WERI-Rb-1 (cell line): ENCODE measurements at regions not wholly inside any gene's neighbourhood (a gene's known extent, or its start where the extent isn't known, plus 50 kb on each side); places are given as distances from the start of the nearest gene placed in this dataset.

Source experiments
- DNase-seq: peaks from one replicate; pipeline ENCODE4 v3.0.0-alpha.2; 2020
- H3K27ac ChIP-seq: fragments of 250-450 bp; sonication (Bioruptor Pico); 2 replicates; pipeline ENCODE4 v1.5.1; 2020; ENCODE audit warnings: mild to moderate bottlenecking, moderate library complexity
- H3K27me3 ChIP-seq: fragments of 250-450 bp; sonication (Bioruptor Pico); 2 replicates; pipeline ENCODE4 v1.5.1; 2021; ENCODE audit warnings: mild to moderate bottlenecking, low read depth, moderate library complexity; ENCODE audit not compliant: insufficient read depth, severe bottlenecking
- H3K36me3 ChIP-seq: fragments of 250-450 bp; sonication (Bioruptor Pico); 2 replicates; pipeline ENCODE4 v1.5.1; 2020; ENCODE audit warnings: mild to moderate bottlenecking, moderate library complexity
- H3K4me3 ChIP-seq: 2 replicates; pipeline ENCODE4 v1.5.1; 2011; ENCODE audit warnings: low read depth, mild to moderate bottlenecking, control low read depth, low read length
- H3K9me3 ChIP-seq: fragments of 250-450 bp; sonication (Bioruptor Pico); 2 replicates; pipeline ENCODE4 v1.5.1; 2021; ENCODE audit warnings: mild to moderate bottlenecking, moderate library complexity; ENCODE audit not compliant: severe bottlenecking
- TF ChIP-seq, protein P1 (sequence below): IDR thresholded peaks from 2 replicates; pipeline ENCODE4 v1.5.1; 2011; ENCODE audit warnings: low read depth, mild to moderate bottlenecking, control low read depth, inconsistent platforms, low read length

DNA sequence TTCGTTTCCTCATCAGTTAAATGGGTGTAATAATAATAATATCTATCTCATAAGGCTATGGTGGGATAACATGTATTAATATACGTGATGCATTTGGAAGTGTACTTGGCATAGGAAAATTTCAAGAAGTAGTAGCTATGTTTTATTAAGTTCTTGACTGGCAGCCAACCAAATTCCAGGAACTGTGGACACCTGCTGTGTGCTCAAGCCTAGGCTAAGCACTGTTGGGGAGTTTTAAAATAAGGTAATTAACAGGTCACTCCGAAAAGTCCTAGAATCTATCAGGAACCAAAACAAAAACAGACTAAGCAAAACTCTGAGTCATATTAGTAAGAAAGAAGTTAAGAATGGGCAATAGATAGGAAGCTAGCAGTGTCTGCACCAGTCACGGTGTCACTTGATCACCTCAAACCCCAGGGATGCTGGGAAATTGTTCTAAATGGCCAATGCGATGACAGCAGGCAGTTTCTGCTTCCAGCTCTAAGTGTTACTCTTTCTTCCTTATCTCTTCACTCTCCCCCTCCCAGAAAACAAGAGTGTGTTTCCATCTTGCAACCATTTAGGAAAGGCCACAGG is 92.0 kb upstream of the GDF10 start:
- no peak for DNase-seq
- H3K4me3 ChIP-seq: no peak overlapping the region
- TF ChIP-seq, protein P1, sequence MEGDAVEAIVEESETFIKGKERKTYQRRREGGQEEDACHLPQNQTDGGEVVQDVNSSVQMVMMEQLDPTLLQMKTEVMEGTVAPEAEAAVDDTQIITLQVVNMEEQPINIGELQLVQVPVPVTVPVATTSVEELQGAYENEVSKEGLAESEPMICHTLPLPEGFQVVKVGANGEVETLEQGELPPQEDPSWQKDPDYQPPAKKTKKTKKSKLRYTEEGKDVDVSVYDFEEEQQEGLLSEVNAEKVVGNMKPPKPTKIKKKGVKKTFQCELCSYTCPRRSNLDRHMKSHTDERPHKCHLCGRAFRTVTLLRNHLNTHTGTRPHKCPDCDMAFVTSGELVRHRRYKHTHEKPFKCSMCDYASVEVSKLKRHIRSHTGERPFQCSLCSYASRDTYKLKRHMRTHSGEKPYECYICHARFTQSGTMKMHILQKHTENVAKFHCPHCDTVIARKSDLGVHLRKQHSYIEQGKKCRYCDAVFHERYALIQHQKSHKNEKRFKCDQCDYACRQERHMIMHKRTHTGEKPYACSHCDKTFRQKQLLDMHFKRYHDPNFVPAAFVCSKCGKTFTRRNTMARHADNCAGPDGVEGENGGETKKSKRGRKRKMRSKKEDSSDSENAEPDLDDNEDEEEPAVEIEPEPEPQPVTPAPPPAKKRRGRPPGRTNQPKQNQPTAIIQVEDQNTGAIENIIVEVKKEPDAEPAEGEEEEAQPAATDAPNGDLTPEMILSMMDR: no peak
- H3K27ac ChIP-seq: no peak overlapping the region
- no peaks in the 10 kb centered on the region for H3K36me3 ChIP-seq
- H3K27me3 ChIP-seq: no peaks in the 10 kb centered on the region
- H3K9me3 ChIP-seq: peaks cover 3% of the 10 kb centered on the region

- Histone ChIP-seq H3K9me3 (peaks cover 3% of the 10 kb centered on the region), H3K27ac (no peak overlapping the region)
- TF ChIP-seq, protein P1: no peak
Observed at GRCh38 chr10:47209466-47209865, 90.5 kb upstream of the GDF10 start.

GRCh38 chr10:47214520-47214919 is 85.5 kb upstream of the GDF10 start:
- Histone ChIP-seq H3K27ac (no peak overlapping the region; the same call in 1 of the 2 replicates), H3K4me3 (no peak overlapping the region), H3K36me3 (no peaks in the 10 kb centered on the region), H3K27me3 (no peaks in the 10 kb centered on the region), H3K9me3 (peaks cover 3% of the 10 kb centered on the region)
- TF ChIP-seq, protein P1: no peak
- DNase-seq: no peak

More at GRCh38 chr10:47209466-47209865, 90.5 kb upstream of the GDF10 start:
- Histone ChIP-seq H3K4me3 (no peak overlapping the region), H3K36me3 (no peaks in the 10 kb centered on the region), H3K27me3 (no peaks in the 10 kb centered on the region)
- DNase-seq: no peak

- Histone ChIP-seq H3K27ac (no peak overlapping the region), H3K4me3 (no peak overlapping the region), H3K9me3 (peaks cover 2% of the 10 kb centered on the region), H3K36me3 (no peaks in the 10 kb centered on the region), H3K27me3 (no peaks in the 10 kb centered on the region)
- no peak for DNase-seq
- TF ChIP-seq, protein P1: no peak
Observed at GRCh38 chr10:47217113-47217512, 82.9 kb upstream of the GDF10 start.

DNA sequence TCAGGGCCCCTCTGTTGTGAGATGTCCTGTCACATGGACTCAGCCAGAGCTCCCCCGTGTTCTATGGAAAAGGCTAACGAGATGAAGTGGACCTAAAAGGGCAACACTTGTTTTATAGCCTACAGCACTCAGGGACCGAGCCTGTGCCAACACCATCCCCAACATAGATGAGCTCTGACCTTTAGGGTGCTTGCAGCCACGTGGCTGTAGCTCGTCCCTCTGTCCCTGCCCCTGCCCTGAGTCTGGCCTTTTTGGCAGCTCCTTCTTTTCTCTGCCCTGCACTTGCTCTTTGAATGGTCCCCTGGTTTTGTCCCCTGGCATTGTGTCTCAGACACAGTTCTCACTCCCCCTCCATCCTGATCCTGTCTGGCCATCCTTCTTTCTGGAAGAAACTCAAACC is 81.2 kb upstream of the GDF10 start:
- Histone ChIP-seq H3K4me3 (no peak overlapping the region), H3K36me3 (no peaks in the 10 kb centered on the region), H3K27me3 (no peaks in the 10 kb centered on the region), H3K27ac (no peak overlapping the region), H3K9me3 (no peaks in the 10 kb centered on the region)
- TF ChIP-seq, protein P1: no peak
- DNase-seq: no peak

- Histone ChIP-seq H3K27ac (no peak overlapping the region), H3K36me3 (no peaks in the 10 kb centered on the region), H3K4me3 (no peak overlapping the region), H3K9me3 (no peaks in the 10 kb centered on the region), H3K27me3 (no peaks in the 10 kb centered on the region)
- TF ChIP-seq, protein P1: no peak
- DNase-seq: no peak
Observed at GRCh38 chr10:47222461-47222860, 77.5 kb upstream of the GDF10 start.
